ENCODE measurements at regions not wholly inside any gene's neighbourhood (a gene's known extent, or its start where the extent isn't known, plus 50 kb on each side); places are given as distances from the start of the nearest gene placed in this dataset.

DNA sequence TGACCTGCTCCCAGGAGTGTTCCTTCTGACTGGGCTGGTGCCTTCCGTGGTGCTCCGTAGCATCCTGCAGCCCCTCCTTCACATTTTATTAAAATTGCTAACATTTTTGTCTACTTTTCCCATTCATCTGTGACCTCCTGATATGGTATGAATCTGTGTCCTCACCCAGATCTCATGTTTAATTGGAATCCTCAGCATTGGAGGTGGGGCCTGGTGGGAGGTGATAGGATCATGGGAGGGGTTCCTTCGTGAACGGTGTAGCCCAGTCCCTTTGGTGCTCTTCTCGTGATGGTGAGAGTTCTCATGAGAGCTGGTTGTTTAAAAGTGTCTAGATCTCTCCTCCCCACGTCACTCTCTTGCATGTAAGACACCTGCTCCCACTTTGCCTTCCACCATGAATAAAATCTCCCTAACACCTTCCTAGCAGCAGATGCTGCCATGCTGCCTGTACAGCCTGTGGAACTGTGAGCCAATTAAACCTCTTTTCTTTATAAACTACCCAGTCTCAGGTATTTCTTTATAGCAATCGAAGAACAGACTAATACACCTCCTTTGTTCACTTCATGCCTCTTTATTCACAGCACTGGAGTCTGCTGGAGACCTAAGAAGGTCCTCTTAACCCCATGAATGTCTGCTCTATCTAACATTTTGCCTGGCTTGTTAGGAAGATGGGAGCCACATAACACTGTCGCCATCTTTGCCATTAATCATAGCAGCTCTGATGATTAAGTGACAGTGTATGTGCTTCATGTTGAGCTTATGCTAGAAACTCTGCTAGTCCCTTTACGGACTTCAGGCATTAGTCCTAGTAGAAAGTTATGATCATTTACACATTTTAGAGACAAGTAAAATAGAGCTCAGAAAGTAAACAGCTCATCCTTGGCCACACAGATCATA is 377.7 kb upstream of the MAF start:
- BruUV-seq (replicated peaks): no TSS peak
- ChIA-PET POLR2A (no interaction called here), CTCF (no interaction called here)
- DNase-seq (ENCODE audit: low read depth, low spot score) (no peak), FAIRE-seq (no peak)
- no peaks in the 10 kb centered on the region for H3K79me2 ChIP-seq (ENCODE audit: control insufficient read depth, insufficient read depth, low read length)
- no peaks in the 10 kb centered on the region for H3K9me3 ChIP-seq (replicated peaks; ENCODE audit: control insufficient read depth, insufficient read depth, low read length)
- TF ChIP-seq, protein P1, sequence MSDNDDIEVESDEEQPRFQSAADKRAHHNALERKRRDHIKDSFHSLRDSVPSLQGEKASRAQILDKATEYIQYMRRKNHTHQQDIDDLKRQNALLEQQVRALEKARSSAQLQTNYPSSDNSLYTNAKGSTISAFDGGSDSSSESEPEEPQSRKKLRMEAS (IDR thresholded peaks at IDR 0.05; ENCODE audit: insufficient read depth, insufficient read length): no peak
- no peak for TF ChIP-seq JUN (IDR thresholded peaks at IDR 0.05; ENCODE audit: borderline replicate concordance, insufficient read depth, insufficient read length, low read depth)
- no peak for TF ChIP-seq POLR2A (IDR thresholded peaks at IDR 0.05; ENCODE audit: low read depth, low read length)
- TF ChIP-seq, protein P2, sequence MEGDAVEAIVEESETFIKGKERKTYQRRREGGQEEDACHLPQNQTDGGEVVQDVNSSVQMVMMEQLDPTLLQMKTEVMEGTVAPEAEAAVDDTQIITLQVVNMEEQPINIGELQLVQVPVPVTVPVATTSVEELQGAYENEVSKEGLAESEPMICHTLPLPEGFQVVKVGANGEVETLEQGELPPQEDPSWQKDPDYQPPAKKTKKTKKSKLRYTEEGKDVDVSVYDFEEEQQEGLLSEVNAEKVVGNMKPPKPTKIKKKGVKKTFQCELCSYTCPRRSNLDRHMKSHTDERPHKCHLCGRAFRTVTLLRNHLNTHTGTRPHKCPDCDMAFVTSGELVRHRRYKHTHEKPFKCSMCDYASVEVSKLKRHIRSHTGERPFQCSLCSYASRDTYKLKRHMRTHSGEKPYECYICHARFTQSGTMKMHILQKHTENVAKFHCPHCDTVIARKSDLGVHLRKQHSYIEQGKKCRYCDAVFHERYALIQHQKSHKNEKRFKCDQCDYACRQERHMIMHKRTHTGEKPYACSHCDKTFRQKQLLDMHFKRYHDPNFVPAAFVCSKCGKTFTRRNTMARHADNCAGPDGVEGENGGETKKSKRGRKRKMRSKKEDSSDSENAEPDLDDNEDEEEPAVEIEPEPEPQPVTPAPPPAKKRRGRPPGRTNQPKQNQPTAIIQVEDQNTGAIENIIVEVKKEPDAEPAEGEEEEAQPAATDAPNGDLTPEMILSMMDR (IDR thresholded peaks at IDR 0.05; ENCODE audit: extremely low read depth in 1 of 2, insufficient read depth in 1 of 2, low read depth in 1 of 2, low read length in 2 of 2): no peak
- no peak for TF ChIP-seq POLR2AphosphoS5 (IDR thresholded peaks at IDR 0.05; ENCODE audit: insufficient read depth, low read depth, low read length)
- no peak overlapping the region for H3K27ac ChIP-seq (ENCODE audit: insufficient read depth, low read depth, low read length)
- H3K4me3 ChIP-seq (replicated peaks in 1 of 3; ENCODE audit: insufficient read depth in 1 of 3, low read depth in 1 of 3, low read length in 3 of 3): no peak overlapping the region
- no peaks in the 10 kb centered on the region for H3K4me1 ChIP-seq (ENCODE audit: control insufficient read depth, extremely low read depth, insufficient read depth, low read length)
- intact Hi-C loops (cut with micrococcal nuclease): no loop called here
- dilution Hi-C loops (cut with MboI; ENCODE audit: extremely low pct_ligation_motif_present, low sequenced_read_pairs): no loop called here
- H2AFZ ChIP-seq (ENCODE audit: low read depth, low read length): no peak overlapping the region
- no peak overlapping the region for H3K4me2 ChIP-seq (ENCODE audit: insufficient read depth, low read length)
- no peaks in the 10 kb centered on the region for H3K27me3 ChIP-seq (ENCODE audit: control insufficient read depth in 2 of 2, insufficient read depth in 2 of 2, low read length in 2 of 2)
- no peaks in the 10 kb centered on the region for H4K20me1 ChIP-seq (replicated peaks; ENCODE audit: control insufficient read depth, extremely low read depth, insufficient read depth, low read length)
- no peaks in the 10 kb centered on the region for H3K36me3 ChIP-seq (ENCODE audit: control insufficient read depth in 2 of 2, extremely low read depth in 1 of 2, insufficient read depth in 2 of 2, low read length in 2 of 2)
- H3K9me1 ChIP-seq (replicated peaks; ENCODE audit: control insufficient read depth, extremely low read depth, insufficient read depth, low read length): no peaks in the 10 kb centered on the region
- H3K9ac ChIP-seq (replicated peaks; ENCODE audit: extremely low read depth, insufficient read depth, low read length): no peak overlapping the region

Data from endothelial cell of umbilical vein (primary cell).